Activated CD8-positive, alpha-beta T cell treated with anti-CD3 and anti-CD28 coated beads, Interleukin-2, amount 10 ng/mL, durations not matched to agents 7 days and 5 days (primary cell): ENCODE measurements at regions not wholly inside any gene's neighbourhood (a gene's known extent, or its start where the extent isn't known, plus 50 kb on each side); places are given as distances from the start of the nearest gene placed in this dataset.
"Not testable (repeated sequence)": the region's sequence is repeated elsewhere in the genome, so short reads cannot be mapped to it uniquely, and the experiment has no call there.

Experiments used
- ATAC-seq: fragments of 150-1000 bp; cut with Tn5 transposase; one replicate; pipeline ENCODE4 v1.10.0; 2021; ENCODE audit warnings: moderate library complexity
- CTCF ChIA-PET: fragments of 350-600 bp; sonication (Branson Sonifier 250); formaldehyde crosslinking; loops from one replicate; lab custom pipeline; 2021; ENCODE audit warnings: antibody characterized with exemption; lab: Charles Lee
- POLR2A ChIA-PET: fragments of 350-600 bp; sonication (Branson Sonifier 250); formaldehyde crosslinking; loops from one replicate; lab custom pipeline; 2021; ENCODE audit warnings: antibody characterized with exemption; lab: Charles Lee
- DNase-seq: peaks from one replicate; pipeline ENCODE4 v3.0.0-alpha.2; 2020
- H3K27ac Mint-ChIP-seq: one replicate; pipeline ENCODE4 v1.8.0; 2021; ENCODE audit warnings: mild to moderate bottlenecking, mixed read lengths
- H3K27me3 Mint-ChIP-seq: one replicate; pipeline ENCODE4 v1.8.0; 2021; ENCODE audit warnings: low read depth, mixed read lengths
- H3K36me3 Mint-ChIP-seq: one replicate; pipeline ENCODE4 v1.8.0; 2021; ENCODE audit warnings: low read depth, mixed read lengths
- H3K4me1 Mint-ChIP-seq: one replicate; pipeline ENCODE4 v1.8.0; 2021; ENCODE audit warnings: low read depth, mixed read lengths
- H3K4me3 Mint-ChIP-seq: one replicate; pipeline ENCODE4 v1.8.0; 2021; ENCODE audit warnings: mild to moderate bottlenecking, mixed read lengths
- H3K9me3 Mint-ChIP-seq: one replicate; pipeline ENCODE4 v1.8.0; 2022; ENCODE audit warnings: mixed read lengths; ENCODE audit not compliant: insufficient read depth

- Mint-ChIP-seq H3K27ac (no peak overlapping the region), H3K4me3 (no peak overlapping the region), H3K9me3 (no peaks in the 10 kb centered on the region), H3K4me1 (no peaks in the 10 kb centered on the region), H3K36me3 (no peaks in the 10 kb centered on the region), H3K27me3 (no peaks in the 10 kb centered on the region)
- ChIA-PET POLR2A (no interaction called here), CTCF (no interaction called here)
- DNase-seq (no peak), ATAC-seq (no peak)
Measured at GRCh38 chr6:17214106-17214505, 67.1 kb upstream of the RBM24 start.

GRCh38 chr6:17216972-17217371 is 64.2 kb upstream of the RBM24 start:
- not testable (repeated sequence) for DNase-seq

GRCh38 chr6:17218023-17218748 is 63.0 kb upstream of the RBM24 start:
- Mint-ChIP-seq H3K9me3 (no peaks in the 10 kb centered on the region), H3K36me3 (no peaks in the 10 kb centered on the region), H3K4me1 (no peaks in the 10 kb centered on the region), H3K4me3 (no peak overlapping the region), H3K27ac (no peak overlapping the region), H3K27me3 (no peaks in the 10 kb centered on the region)
- ChIA-PET CTCF (no interaction called here), POLR2A (no interaction called here)
- ATAC-seq (no peak), DNase-seq (no peak)

More at GRCh38 chr6:17216972-17217371, 64.2 kb upstream of the RBM24 start:
- H3K36me3 Mint-ChIP-seq, H3K4me1 Mint-ChIP-seq, H3K9me3 Mint-ChIP-seq, H3K27ac Mint-ChIP-seq, H3K4me3 Mint-ChIP-seq, CTCF ChIA-PET, H3K27me3 Mint-ChIP-seq, ATAC-seq, POLR2A ChIA-PET: not testable (repeated sequence)

GRCh38 chr6:17218749-17219093 is 62.4 kb upstream of the RBM24 start:
- CTCF ChIA-PET, result no interaction called here
- no peak for DNase-seq
- H3K27ac Mint-ChIP-seq, result no peak overlapping the region
- H3K27me3 Mint-ChIP-seq, result no peaks in the 10 kb centered on the region
- POLR2A ChIA-PET, result no interaction called here
- no peaks in the 10 kb centered on the region for H3K4me1 Mint-ChIP-seq
- H3K4me3 Mint-ChIP-seq, result no peak overlapping the region
- no peaks in the 10 kb centered on the region for H3K36me3 Mint-ChIP-seq
- H3K9me3 Mint-ChIP-seq, result no peaks in the 10 kb centered on the region
- ATAC-seq, result no peak

- POLR2A ChIA-PET, result no interaction called here
- H3K4me3 Mint-ChIP-seq, result no peak overlapping the region
- H3K27me3 Mint-ChIP-seq, result no peaks in the 10 kb centered on the region
- no peaks in the 10 kb centered on the region for H3K36me3 Mint-ChIP-seq
- H3K4me1 Mint-ChIP-seq, result no peaks in the 10 kb centered on the region
- ATAC-seq, result no peak
- H3K9me3 Mint-ChIP-seq, result no peaks in the 10 kb centered on the region
- DNase-seq, result no peak
- H3K27ac Mint-ChIP-seq, result no peak overlapping the region
- CTCF ChIA-PET, result no interaction called here
Measured at GRCh38 chr6:17219098-17219497, 62.1 kb upstream of the RBM24 start.

- Mint-ChIP-seq H3K27ac (no peak overlapping the region), H3K9me3 (no peaks in the 10 kb centered on the region), H3K4me3 (no peak overlapping the region), H3K36me3 (no peaks in the 10 kb centered on the region), H3K27me3 (no peaks in the 10 kb centered on the region), H3K4me1 (no peaks in the 10 kb centered on the region)
- CTCF ChIA-PET, result no interaction called here
- POLR2A ChIA-PET, result no interaction called here
- ATAC-seq (no peak), DNase-seq (no peak)
Measured at GRCh38 chr6:17220040-17220910, 60.9 kb upstream of the RBM24 start.

- ChIA-PET CTCF (no interaction called here), POLR2A (interaction anchor here (0.7 kb wide), 1 partner anchor 72 kb away, joined by 4 read pairs; no protein-coding TSS in a partner anchor)
- ATAC-seq (no peak), DNase-seq (no peak)
- H3K36me3 Mint-ChIP-seq, result no peaks in the 10 kb centered on the region
- no peaks in the 10 kb centered on the region for H3K4me1 Mint-ChIP-seq
- H3K9me3 Mint-ChIP-seq, result no peaks in the 10 kb centered on the region
- no peaks in the 10 kb centered on the region for H3K27me3 Mint-ChIP-seq
- no peak overlapping the region for H3K4me3 Mint-ChIP-seq
- no peak overlapping the region for H3K27ac Mint-ChIP-seq
Measured at GRCh38 chr6:17224056-17224455, 57.1 kb upstream of the RBM24 start.

- H3K9me3 Mint-ChIP-seq, CTCF ChIA-PET, H3K27me3 Mint-ChIP-seq, POLR2A ChIA-PET, H3K4me3 Mint-ChIP-seq, DNase-seq, ATAC-seq, H3K36me3 Mint-ChIP-seq, H3K27ac Mint-ChIP-seq, H3K4me1 Mint-ChIP-seq: not testable (repeated sequence)
Measured at GRCh38 chr6:17224501-17224900, 56.7 kb upstream of the RBM24 start.

GRCh38 chr6:17225767-17226630 is 55.2 kb upstream of the RBM24 start:
- no peak for ATAC-seq
- CTCF ChIA-PET, result no interaction called here
- H3K4me3 Mint-ChIP-seq, result no peak overlapping the region
- no peak overlapping the region for H3K27ac Mint-ChIP-seq
- no peaks in the 10 kb centered on the region for H3K27me3 Mint-ChIP-seq
- no peaks in the 10 kb centered on the region for H3K4me1 Mint-ChIP-seq
- DNase-seq, result no peak
- no peaks in the 10 kb centered on the region for H3K36me3 Mint-ChIP-seq
- POLR2A ChIA-PET, result no interaction called here
- no peaks in the 10 kb centered on the region for H3K9me3 Mint-ChIP-seq

GRCh38 chr6:17226786-17227233 is 54.4 kb upstream of the RBM24 start:
- Mint-ChIP-seq H3K4me1 (no peaks in the 10 kb centered on the region), H3K36me3 (no peaks in the 10 kb centered on the region), H3K4me3 (no peak overlapping the region), H3K9me3 (no peaks in the 10 kb centered on the region), H3K27me3 (no peaks in the 10 kb centered on the region), H3K27ac (no peak overlapping the region)
- DNase-seq, result no peak
- CTCF ChIA-PET, result no interaction called here
- POLR2A ChIA-PET, result no interaction called here
- ATAC-seq, result no peak

- CTCF ChIA-PET, result no interaction called here
- ATAC-seq, result no peak
- H3K4me1 Mint-ChIP-seq, result no peaks in the 10 kb centered on the region
Measured at GRCh38 chr6:17227403-17227802, 53.8 kb upstream of the RBM24 start.

More at GRCh38 chr6:17227403-17227802, 53.8 kb upstream of the RBM24 start:
- H3K36me3 Mint-ChIP-seq, result no peaks in the 10 kb centered on the region
- H3K27me3 Mint-ChIP-seq, result no peaks in the 10 kb centered on the region
- no peak overlapping the region for H3K27ac Mint-ChIP-seq
- POLR2A ChIA-PET, result no interaction called here
- H3K4me3 Mint-ChIP-seq, result no peak overlapping the region
- no peaks in the 10 kb centered on the region for H3K9me3 Mint-ChIP-seq
- DNase-seq, result no peak
